ENCODE measurements at regions not wholly inside any gene's neighbourhood (a gene's known extent, or its start where the extent isn't known, plus 50 kb on each side); places are given as distances from the start of the nearest gene placed in this dataset.
"Not testable (repeated sequence)": the region's sequence is repeated elsewhere in the genome, so short reads cannot be mapped to it uniquely, and the experiment has no call there.

GRCh38 chr3:170814822-170815221 lies 55.2 kb downstream of the RPL22L1 start:
- DNase-seq (ENCODE audit: low read depth): no peak

GRCh38 chr3:170813266-170813665 lies 56.7 kb downstream of the RPL22L1 start:
- no peak for DNase-seq (ENCODE audit: low read depth)

- DNase-seq (ENCODE audit: low read depth): peak; percentile 91
These were observed 57.9 kb downstream of the RPL22L1 start for GRCh38 chr3:170811928-170812591.

GRCh38 chr3:170811515-170811914 lies 58.5 kb downstream of the RPL22L1 start:
- peak; percentile 84 for DNase-seq (ENCODE audit: low read depth)

GRCh38 chr3:170809975-170810357 lies 60.0 kb downstream of the RPL22L1 start:
- DNase-seq (ENCODE audit: low read depth): peak; percentile 77

GRCh38 chr3:170809007-170809974 lies 60.7 kb downstream of the RPL22L1 start:
- peak; percentile 93 for DNase-seq (ENCODE audit: low read depth)

- DNase-seq (ENCODE audit: low read depth): no peak
These were observed 62.0 kb downstream of the RPL22L1 start for GRCh38 chr3:170808041-170808440.

- no peak for DNase-seq (ENCODE audit: low read depth)
These were observed 63.3 kb downstream of the RPL22L1 start for GRCh38 chr3:170806676-170807075.

- DNase-seq (ENCODE audit: low read depth): no peak
These were observed 63.9 kb downstream of the RPL22L1 start for GRCh38 chr3:170806141-170806540.

- not testable (repeated sequence) for DNase-seq (ENCODE audit: low read depth)
These were observed 64.7 kb downstream of the RPL22L1 start for GRCh38 chr3:170805296-170805695.

GRCh38 chr3:170804634-170805033 lies 65.4 kb downstream of the RPL22L1 start:
- DNase-seq (ENCODE audit: low read depth): not testable (repeated sequence)

GRCh38 chr3:170804078-170804477 lies 65.9 kb downstream of the RPL22L1 start:
- DNase-seq (ENCODE audit: low read depth): no peak

- peak; percentile 99 for DNase-seq (ENCODE audit: low read depth)
These were observed 67.5 kb downstream of the RPL22L1 start for GRCh38 chr3:170802164-170803151.

GRCh38 chr3:170801597-170801996 lies 68.4 kb downstream of the RPL22L1 start:
- peak; percentile 23 for DNase-seq (ENCODE audit: low read depth)

GRCh38 chr3:170800275-170800674 lies 69.7 kb downstream of the RPL22L1 start:
- not testable (repeated sequence) for DNase-seq (ENCODE audit: low read depth)

GRCh38 chr3:170799009-170799408 lies 71.0 kb downstream of the RPL22L1 start:
- DNase-seq (ENCODE audit: low read depth): no peak

- DNase-seq (ENCODE audit: low read depth): no peak
These were observed 72.3 kb downstream of the RPL22L1 start for GRCh38 chr3:170797685-170798084.

- no peak for DNase-seq (ENCODE audit: low read depth)
These were observed 77.5 kb downstream of the RPL22L1 start for GRCh38 chr3:170792471-170792870.

GRCh38 chr3:170790647-170791046 lies 79.3 kb downstream of the RPL22L1 start:
- DNase-seq (ENCODE audit: low read depth): no peak

- DNase-seq (ENCODE audit: low read depth): no peak
These were observed 82.5 kb downstream of the RPL22L1 start for GRCh38 chr3:170787464-170787863.

- no peak for DNase-seq (ENCODE audit: low read depth)
These were observed 84.5 kb downstream of the RPL22L1 start for GRCh38 chr3:170785454-170785853.

All from HT1080 (cell line).